Peyer's patch (tissue), 4 donors: ENCODE measurements at regions not wholly inside any gene's neighbourhood (a gene's known extent, or its start where the extent isn't known, plus 50 kb on each side); places are given as distances from the start of the nearest gene placed in this dataset.

Experiments
- CTCF ChIP-seq, 6 experiments: fragments of 450-650 bp in 4 of 6; fragments of 200-600 bp in 2 of 6; sonication (generic) in 1 of 6; IDR thresholded peaks; one replicate each; pipeline ENCODE4 v1.5.1; 2017 to 2019; ENCODE audit warnings: antibody characterized with exemption in 6 of 6, mild to moderate bottlenecking in 3 of 6, moderate library complexity in 1 of 6
- POLR2A ChIP-seq, 2 donors: fragments of 450-650 bp; IDR thresholded peaks; one replicate each; pipeline ENCODE4 v1.5.1; 2017; ENCODE audit warnings: antibody characterized with exemption in 2 of 2, mild to moderate bottlenecking in 2 of 2, moderate library complexity in 2 of 2

DNA sequence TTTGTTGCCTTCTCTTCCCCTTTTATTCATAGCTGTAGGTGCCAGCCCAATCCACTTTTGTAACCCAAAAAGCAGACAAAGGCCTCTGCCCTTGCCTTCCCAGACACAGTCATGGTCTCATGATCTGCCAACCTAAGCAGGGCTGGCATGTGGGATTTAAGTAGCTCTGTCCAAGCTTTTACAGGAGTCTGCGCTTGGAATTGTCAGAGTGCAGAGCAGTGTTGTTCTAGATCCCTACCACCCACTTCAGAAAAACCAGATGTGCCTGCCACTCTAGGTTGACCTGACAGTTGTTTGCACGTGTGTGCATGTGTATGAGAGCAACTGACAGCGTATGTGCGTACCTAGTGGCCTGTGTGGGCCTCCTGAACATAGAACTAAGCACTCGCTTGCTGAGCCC is 87.8 kb upstream of the SPRY4 start:
- TF ChIP-seq CTCF (IDR thresholded peaks at IDR 0.05) (no peak), POLR2A (IDR thresholded peaks at IDR 0.05) (no peak)
